Hepatocyte (in vitro differentiated cells): ENCODE measurements at regions not wholly inside any gene's neighbourhood (a gene's known extent, or its start where the extent isn't known, plus 50 kb on each side); places are given as distances from the start of the nearest gene placed in this dataset.

Experiments
- EZH2 ChIP-seq: fragments of 200-600 bp; sonication (generic); IDR thresholded peaks from 2 replicates; pipeline ENCODE4 v1.6.1; 2016; ENCODE audit warnings: antibody characterized with exemption, mild to moderate bottlenecking, borderline replicate concordance
- EZH2phosphoT487 ChIP-seq: fragments of 200-600 bp; sonication (generic); IDR thresholded peaks from one replicate; pipeline ENCODE4 v1.6.1; 2018; ENCODE audit warnings: antibody characterized with exemption, mild to moderate bottlenecking, low read depth, moderate library complexity; ENCODE audit not compliant: unreplicated experiment, severe bottlenecking
- TF ChIP-seq, protein P1 (sequence below): fragments of 200-600 bp; sonication (generic); IDR thresholded peaks from 2 replicates; pipeline ENCODE4 v1.5.1; 2016; ENCODE audit warnings: antibody characterized with exemption, mild to moderate bottlenecking; ENCODE audit not compliant: poor library complexity

GRCh38 chr10:89923661-89924060 is 222.3 kb downstream of the KIF20B start:
- TF ChIP-seq EZH2phosphoT487 (no peak), EZH2 (no peak)
- TF ChIP-seq, protein P1, sequence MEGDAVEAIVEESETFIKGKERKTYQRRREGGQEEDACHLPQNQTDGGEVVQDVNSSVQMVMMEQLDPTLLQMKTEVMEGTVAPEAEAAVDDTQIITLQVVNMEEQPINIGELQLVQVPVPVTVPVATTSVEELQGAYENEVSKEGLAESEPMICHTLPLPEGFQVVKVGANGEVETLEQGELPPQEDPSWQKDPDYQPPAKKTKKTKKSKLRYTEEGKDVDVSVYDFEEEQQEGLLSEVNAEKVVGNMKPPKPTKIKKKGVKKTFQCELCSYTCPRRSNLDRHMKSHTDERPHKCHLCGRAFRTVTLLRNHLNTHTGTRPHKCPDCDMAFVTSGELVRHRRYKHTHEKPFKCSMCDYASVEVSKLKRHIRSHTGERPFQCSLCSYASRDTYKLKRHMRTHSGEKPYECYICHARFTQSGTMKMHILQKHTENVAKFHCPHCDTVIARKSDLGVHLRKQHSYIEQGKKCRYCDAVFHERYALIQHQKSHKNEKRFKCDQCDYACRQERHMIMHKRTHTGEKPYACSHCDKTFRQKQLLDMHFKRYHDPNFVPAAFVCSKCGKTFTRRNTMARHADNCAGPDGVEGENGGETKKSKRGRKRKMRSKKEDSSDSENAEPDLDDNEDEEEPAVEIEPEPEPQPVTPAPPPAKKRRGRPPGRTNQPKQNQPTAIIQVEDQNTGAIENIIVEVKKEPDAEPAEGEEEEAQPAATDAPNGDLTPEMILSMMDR: no peak
